Choroid plexus epithelial cell (primary cell): ENCODE measurements at regions not wholly inside any gene's neighbourhood (a gene's known extent, or its start where the extent isn't known, plus 50 kb on each side); places are given as distances from the start of the nearest gene placed in this dataset.

Source experiments
- DNase-seq: peaks from one replicate; pipeline ENCODE4 v3.0.0-alpha.2; 2010; ENCODE audit warnings: low read depth
- H3K4me3 ChIP-seq: 2 replicates; pipeline ENCODE4 v1.5.1; 2011; ENCODE audit warnings: low read depth, mild to moderate bottlenecking, control low read depth, low read length, moderate library complexity
- CTCF ChIP-seq: conservative IDR thresholded peaks from 2 replicates; pipeline ENCODE4 v1.5.1; 2011; ENCODE audit warnings: low read depth, mild to moderate bottlenecking, control low read depth, inconsistent platforms, low read length, moderate library complexity

- H3K4me3 ChIP-seq, result no peak overlapping the region
- no peak for TF ChIP-seq CTCF
- DNase-seq, result no peak
Measured at GRCh38 chr11:127202105-127202504, 201.5 kb upstream of the KIRREL3 start.

- no peak for DNase-seq
- TF ChIP-seq CTCF, result no peak
- no peak overlapping the region for H3K4me3 ChIP-seq
Measured at GRCh38 chr11:127199306-127199801, 198.8 kb upstream of the KIRREL3 start.

GRCh38 chr11:127195501-127196120, 195.0 kb upstream of the KIRREL3 start:
- no peak overlapping the region for H3K4me3 ChIP-seq
- TF ChIP-seq CTCF, result no peak
- DNase-seq, result no peak

GRCh38 chr11:127194521-127194920, 194.0 kb upstream of the KIRREL3 start:
- no peak for TF ChIP-seq CTCF
- DNase-seq, result no peak
- no peak overlapping the region for H3K4me3 ChIP-seq

- TF ChIP-seq CTCF, result no peak
- H3K4me3 ChIP-seq, result no peak overlapping the region
- no peak for DNase-seq
Measured at GRCh38 chr11:127193950-127194349, 193.4 kb upstream of the KIRREL3 start.

- no peak for DNase-seq
- TF ChIP-seq CTCF, result no peak
- H3K4me3 ChIP-seq, result no peak overlapping the region
Measured at GRCh38 chr11:127191689-127192088, 191.1 kb upstream of the KIRREL3 start.

GRCh38 chr11:127191261-127191660, 190.7 kb upstream of the KIRREL3 start:
- H3K4me3 ChIP-seq, result no peak overlapping the region
- TF ChIP-seq CTCF, result no peak
- DNase-seq, result no peak
